ENCODE measurements at regions not wholly inside any gene's neighbourhood (a gene's known extent, or its start where the extent isn't known, plus 50 kb on each side); places are given as distances from the start of the nearest gene placed in this dataset.

GRCh38 chr12:27871946-27872345 is 91.9 kb upstream of the MANSC4 start:
- TF ChIP-seq CTCF (IDR thresholded peaks at IDR 0.05): no peak
- no peak for TF ChIP-seq ZFX (IDR thresholded peaks at IDR 0.05; ENCODE audit: borderline replicate concordance)

All from 22Rv1 (cell line).